ENCODE measurements at regions not wholly inside any gene's neighbourhood (a gene's known extent, or its start where the extent isn't known, plus 50 kb on each side); places are given as distances from the start of the nearest gene placed in this dataset.
"Not testable (repeated sequence)": the region's sequence is repeated elsewhere in the genome, so short reads cannot be mapped to it uniquely, and the experiment has no call there.

GRCh38 chr10:4230036-4230435 is 445.0 kb upstream of the KLF6 start:
- no peak for DNase-seq (ENCODE audit: low spot score)

- DNase-seq (ENCODE audit: low spot score), result no peak
These were observed 444.1 kb upstream of the KLF6 start for GRCh38 chr10:4229106-4229505.

GRCh38 chr10:4227586-4227985 is 442.6 kb upstream of the KLF6 start:
- no peak for DNase-seq (ENCODE audit: low spot score)

- DNase-seq (ENCODE audit: low spot score), result no peak
These were observed 442.0 kb upstream of the KLF6 start for GRCh38 chr10:4226941-4227540.

GRCh38 chr10:4224178-4224577 is 439.2 kb upstream of the KLF6 start:
- no peak for DNase-seq (ENCODE audit: low spot score)

GRCh38 chr10:4221310-4221709 is 436.3 kb upstream of the KLF6 start:
- not testable (repeated sequence) for DNase-seq (ENCODE audit: low spot score)

- DNase-seq (ENCODE audit: low spot score), result no peak
These were observed 434.9 kb upstream of the KLF6 start for GRCh38 chr10:4219901-4220300.

GRCh38 chr10:4217653-4218052 is 432.6 kb upstream of the KLF6 start:
- DNase-seq (ENCODE audit: low spot score), result no peak

GRCh38 chr10:4217187-4217586 is 432.2 kb upstream of the KLF6 start:
- DNase-seq (ENCODE audit: low spot score), result no peak

- DNase-seq (ENCODE audit: low spot score), result no peak
These were observed 431.7 kb upstream of the KLF6 start for GRCh38 chr10:4216726-4217125.

- DNase-seq (ENCODE audit: low spot score), result no peak
These were observed 431.1 kb upstream of the KLF6 start for GRCh38 chr10:4215963-4216575.

- DNase-seq (ENCODE audit: low spot score), result no peak
These were observed 430.5 kb upstream of the KLF6 start for GRCh38 chr10:4215485-4215884.

- no peak for DNase-seq (ENCODE audit: low spot score)
These were observed 429.9 kb upstream of the KLF6 start for GRCh38 chr10:4214908-4215307.

- DNase-seq (ENCODE audit: low spot score), result peak; percentile 11
These were observed 428.4 kb upstream of the KLF6 start for GRCh38 chr10:4213441-4213840.

- no peak for DNase-seq (ENCODE audit: low spot score)
These were observed 427.2 kb upstream of the KLF6 start for GRCh38 chr10:4212111-4212630.

- no peak for DNase-seq (ENCODE audit: low spot score)
These were observed 423.5 kb upstream of the KLF6 start for GRCh38 chr10:4208499-4208898.

- no peak for DNase-seq (ENCODE audit: low spot score)
These were observed 420.1 kb upstream of the KLF6 start for GRCh38 chr10:4205113-4205512.

GRCh38 chr10:4202938-4203337 is 417.9 kb upstream of the KLF6 start:
- no peak for DNase-seq (ENCODE audit: low spot score)

- DNase-seq (ENCODE audit: low spot score), result no peak
These were observed 417.1 kb upstream of the KLF6 start for GRCh38 chr10:4201866-4202825.

GRCh38 chr10:4199196-4199595 is 414.2 kb upstream of the KLF6 start:
- no peak for DNase-seq (ENCODE audit: low spot score)

- DNase-seq (ENCODE audit: low spot score), result no peak
These were observed 413.2 kb upstream of the KLF6 start for GRCh38 chr10:4198216-4198615.

- DNase-seq (ENCODE audit: low spot score), result no peak
These were observed 412.7 kb upstream of the KLF6 start for GRCh38 chr10:4197676-4198075.

All from RKO (cell line).